Kidney tubule cell (primary cell): ENCODE measurements at regions not wholly inside any gene's neighbourhood (a gene's known extent, or its start where the extent isn't known, plus 50 kb on each side); places are given as distances from the start of the nearest gene placed in this dataset.
"Not testable (repeated sequence)": the region's sequence is repeated elsewhere in the genome, so short reads cannot be mapped to it uniquely, and the experiment has no call there.

Source experiments
- DNase-seq: peaks from one replicate; pipeline ENCODE4 v3.0.0-alpha.2; 2018; ENCODE audit warnings: low spot score

DNA sequence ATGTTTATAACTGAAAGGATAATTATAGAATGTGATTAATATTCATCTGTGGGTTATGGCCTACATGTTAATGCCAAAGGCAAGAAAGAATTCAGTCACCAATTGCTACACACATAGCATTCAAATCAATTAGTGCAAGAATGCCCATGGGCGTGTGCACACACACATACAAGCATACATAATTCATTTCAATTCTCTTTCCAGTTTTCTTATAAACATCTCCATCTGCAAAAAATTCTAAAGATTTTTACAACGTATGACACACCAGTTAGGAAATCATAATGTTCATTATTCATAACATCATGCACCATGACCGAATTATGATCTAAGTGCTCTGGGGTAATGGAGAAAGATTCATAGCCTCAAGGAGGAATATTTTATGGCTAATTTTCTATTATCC, 111.0 kb upstream of the ADTRP start:
- no peak for DNase-seq

DNA sequence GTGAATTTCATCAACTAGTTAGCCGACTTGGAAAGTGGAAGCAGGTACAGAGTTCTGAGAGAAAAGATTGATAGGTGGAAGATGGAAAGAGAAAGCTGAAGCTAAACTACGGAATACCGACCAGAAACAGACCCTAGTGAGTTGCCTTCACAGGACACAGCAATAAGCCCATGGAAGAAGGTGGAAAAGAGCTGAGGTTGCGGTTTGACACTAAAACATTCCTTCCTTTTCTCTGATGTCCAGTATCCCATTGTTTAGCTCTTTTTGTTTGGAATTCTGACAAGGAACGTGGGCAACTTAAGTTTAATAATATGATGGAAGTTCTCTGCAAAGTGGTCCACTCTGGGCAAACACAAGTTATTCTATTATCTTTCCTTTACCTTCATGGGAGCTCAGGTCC, 110.1 kb upstream of the ADTRP start:
- no peak for DNase-seq

DNA sequence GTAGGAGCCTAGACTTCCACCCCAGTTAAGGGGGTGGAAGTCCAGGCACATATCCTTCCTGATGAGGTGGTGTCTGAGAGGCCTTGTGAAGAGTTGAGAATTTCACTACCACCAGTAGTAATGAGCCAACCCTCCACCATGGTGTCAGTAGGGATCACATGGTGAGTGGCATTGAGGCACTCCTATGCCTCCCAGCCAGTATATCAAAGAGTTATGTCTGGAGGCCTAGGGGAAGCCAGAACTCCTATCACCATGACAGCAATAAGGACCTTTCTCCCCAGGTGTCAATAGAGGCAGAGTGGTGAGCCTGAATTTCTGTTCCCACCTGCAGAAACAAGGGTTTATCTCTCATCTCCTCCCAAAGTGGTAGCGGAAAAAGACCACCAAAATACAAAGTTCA, 106.6 kb upstream of the ADTRP start:
- DNase-seq, result no peak

GRCh38 chr6:11883471-11883870, 104.9 kb upstream of the ADTRP start:
- DNase-seq, result not testable (repeated sequence)

- DNase-seq, result not testable (repeated sequence)
Measured at GRCh38 chr6:11880156-11880555, 101.6 kb upstream of the ADTRP start.

GRCh38 chr6:11878735-11879134, 100.1 kb upstream of the ADTRP start:
- DNase-seq, result no peak

DNA sequence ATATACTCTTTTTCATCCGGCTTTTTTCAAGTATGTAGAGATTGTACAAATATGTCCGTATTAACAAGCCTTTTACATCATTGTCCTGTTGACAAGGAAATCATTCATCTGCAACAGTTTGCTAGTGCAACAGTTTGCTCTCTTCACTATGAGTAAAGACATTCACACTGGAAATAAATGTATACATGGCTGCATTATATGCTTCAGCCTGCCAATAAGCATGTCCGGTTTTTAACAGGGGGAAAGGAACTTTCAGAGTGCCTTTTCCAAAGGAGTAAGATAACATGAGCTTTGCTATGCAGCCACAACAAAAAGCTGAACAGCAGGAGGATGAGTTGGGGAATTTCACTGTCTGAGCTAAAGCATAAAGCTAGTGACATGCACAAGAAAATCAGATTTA, 99.4 kb upstream of the ADTRP start:
- no peak for DNase-seq

DNA sequence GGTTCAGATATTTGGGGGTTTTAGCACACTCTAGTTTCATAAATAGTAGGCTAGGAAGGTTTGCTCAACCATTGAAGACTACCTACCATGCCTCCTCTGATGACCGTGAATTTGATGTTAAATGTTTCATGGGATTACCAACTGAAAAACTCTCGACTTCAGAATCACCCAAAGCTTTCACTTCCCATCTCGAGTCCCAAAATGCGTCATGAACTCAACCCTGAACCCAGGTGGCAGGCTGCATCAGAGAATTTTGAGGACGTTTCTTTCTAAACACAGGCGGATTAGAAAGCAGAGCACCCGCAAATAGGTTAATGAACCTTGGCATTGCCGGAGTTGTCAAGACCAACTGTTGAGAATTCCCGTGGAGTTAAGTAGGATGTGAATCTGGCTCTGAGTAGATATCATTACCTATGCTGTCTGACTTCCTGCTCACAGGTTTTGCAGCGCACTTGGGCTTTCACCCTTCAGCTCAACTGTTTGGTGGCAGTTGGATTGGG, 98.4 kb upstream of the ADTRP start:
- no peak for DNase-seq

DNA sequence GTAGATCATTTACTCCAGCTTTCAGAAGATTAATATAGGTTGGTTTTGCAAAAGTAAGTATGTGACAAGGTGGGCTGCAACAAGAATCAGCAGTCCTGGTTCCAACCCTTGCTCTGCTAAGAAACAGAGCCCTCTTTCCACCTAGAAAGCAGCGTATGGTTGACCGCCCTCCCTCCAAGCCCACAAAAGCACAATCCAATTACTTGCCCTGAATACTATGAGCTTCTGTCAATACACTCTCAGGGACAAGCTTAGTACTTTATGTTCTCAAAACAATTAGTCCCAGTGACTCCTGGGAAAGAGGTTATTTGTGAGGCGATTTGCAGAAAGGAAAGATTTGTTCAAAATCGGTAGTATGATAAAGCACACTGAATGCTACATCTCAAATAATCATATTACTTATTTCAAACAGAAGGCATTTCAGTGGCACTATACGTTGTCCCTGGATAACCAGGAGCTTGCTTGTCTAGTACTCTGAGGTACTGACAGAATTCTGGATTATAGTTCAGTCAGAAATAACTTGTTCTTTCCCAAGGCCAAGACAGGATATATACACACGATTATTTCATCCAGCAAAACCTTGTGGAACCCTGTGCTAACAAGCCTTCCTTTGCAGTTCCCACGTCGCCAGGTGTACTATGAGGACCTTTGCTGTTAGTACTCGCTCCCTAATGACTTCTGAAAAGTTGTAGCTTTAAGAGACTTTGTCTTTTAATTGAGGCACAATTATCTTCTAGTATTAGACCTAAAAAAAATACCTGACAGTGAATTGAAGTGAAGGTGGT, 96.9 kb upstream of the ADTRP start:
- DNase-seq, result no peak

DNA sequence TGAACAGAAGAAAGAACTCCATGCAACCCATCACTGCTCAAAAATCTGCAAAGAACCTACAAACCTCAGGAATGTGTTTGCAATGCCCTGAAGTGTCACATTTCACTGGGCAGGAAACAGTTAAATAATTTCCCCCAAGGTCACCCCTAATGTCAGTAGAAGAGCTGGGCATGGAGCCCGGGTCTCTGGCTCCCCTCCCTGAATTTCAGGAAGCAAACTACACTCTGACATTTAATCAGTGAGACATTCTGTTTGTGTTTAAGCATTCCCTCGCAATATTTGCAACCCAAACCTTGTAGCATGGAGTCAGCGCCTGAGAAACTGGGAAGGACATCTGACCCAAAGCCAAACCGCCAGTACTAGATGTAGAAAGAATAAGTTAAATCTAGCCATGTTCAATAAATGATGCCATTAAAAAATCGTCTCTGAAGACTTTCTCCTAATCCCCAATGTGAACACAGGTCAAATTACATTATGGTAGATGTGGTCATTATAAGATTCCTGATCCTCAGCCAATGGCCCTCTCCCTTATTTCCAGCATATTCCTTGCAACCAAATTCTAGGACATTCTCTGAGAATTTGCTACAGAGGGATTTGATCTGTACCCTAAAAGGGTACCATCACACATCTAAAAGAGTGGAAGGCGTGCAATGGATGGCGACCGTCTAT, 91.2 kb upstream of the ADTRP start:
- DNase-seq, result peak; percentile 61

DNA sequence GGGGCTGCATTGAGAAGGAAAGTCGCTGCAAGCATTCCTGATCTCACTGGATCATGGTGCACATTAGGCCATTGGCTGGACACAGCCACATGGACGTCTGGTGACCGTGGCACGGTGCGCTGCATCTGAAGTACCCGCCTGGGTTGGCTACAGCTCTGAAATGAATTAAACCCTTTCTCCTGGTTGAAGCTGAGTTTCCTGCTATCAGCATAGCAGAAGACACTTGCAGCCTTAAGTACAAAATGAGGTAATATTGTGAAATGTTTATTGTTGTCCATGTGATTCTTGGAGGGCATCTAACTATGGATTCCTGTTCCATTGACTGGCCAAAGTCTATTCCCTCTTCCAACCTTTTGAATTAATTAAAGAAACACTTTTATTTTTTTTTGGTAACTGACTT, 89.8 kb upstream of the ADTRP start:
- no peak for DNase-seq

DNA sequence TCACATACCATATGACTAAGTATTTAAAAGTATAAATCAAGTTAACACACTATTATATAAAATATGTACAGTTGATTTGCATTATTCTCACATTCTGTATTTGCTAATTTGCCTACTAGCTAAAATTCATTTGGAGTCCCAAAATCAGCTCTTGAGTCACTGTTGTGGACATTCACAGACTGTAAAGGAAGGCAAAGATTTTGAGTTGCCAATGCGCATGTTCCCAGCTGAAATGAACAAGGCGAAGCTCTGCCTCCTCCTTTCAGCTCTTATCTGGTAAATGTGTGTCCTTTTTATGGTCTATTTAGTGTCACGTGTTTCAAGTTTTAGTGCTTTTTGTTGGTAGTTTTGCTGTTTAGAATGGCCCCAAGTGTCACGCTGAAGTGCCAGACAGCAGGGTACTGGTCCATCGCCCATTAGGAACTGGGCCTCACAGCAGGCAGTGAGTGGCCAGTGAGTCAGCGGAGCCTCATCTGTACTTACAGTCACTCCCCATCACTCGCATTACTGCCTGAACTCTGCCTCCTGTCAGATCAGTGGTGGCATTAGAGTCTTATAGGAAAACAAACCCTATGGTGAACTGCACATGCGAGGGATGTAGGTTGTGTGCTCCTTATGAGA, 87.2 kb upstream of the ADTRP start:
- peak; percentile 81 for DNase-seq

- DNase-seq, result no peak
Measured at GRCh38 chr6:11858439-11858838, 79.8 kb upstream of the ADTRP start.

DNA sequence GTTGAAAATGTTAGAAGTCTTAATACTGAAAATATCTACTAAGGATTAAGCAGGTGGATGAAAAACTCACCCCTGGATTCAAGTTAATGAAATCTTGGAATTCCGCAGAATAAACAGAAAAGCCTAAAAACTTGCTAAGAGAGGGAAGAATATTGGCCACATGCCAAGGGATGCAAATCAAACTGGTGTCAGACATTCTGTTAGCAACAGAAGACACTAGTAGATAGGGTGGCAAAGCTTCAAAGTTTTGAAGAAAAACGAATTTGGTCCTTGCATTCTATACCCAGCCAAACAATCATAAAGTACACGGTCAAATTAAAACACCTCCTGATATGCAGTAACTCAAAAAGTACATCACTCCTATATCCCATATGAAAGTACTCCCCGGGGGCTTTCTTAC, 77.1 kb upstream of the ADTRP start:
- no peak for DNase-seq

- peak; percentile 66 for DNase-seq
Measured at GRCh38 chr6:11854408-11855165, 76.0 kb upstream of the ADTRP start.

- DNase-seq, result no peak
Measured at GRCh38 chr6:11853678-11854407, 75.2 kb upstream of the ADTRP start.

DNA sequence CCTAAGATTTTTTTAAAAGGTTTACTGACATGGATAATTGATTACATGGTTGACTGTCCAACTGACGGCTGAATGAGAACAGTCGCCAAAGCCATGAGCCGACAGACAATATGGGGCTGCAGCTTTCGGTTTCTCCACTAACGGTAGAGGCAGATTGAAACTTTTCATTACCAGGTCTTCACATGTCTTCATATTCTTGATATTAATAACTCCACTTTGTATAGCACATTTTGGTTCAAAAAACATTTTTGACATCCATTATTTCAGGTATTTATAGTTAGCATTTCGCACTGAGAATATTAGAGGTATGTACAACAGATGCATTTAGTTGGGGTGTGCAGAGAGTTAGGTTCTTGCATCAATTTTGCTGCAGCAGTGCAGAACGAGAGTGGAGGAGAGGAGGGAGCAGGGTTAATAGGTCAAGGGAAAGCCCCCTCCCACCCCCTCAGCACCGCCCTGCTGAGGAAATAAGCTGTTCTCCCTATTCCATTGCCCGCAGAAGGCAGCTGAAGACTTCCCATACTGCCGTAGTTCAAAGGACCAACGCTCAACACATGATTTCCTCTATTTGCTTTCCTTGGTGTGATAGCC, 73.6 kb upstream of the ADTRP start:
- DNase-seq, result no peak

DNA sequence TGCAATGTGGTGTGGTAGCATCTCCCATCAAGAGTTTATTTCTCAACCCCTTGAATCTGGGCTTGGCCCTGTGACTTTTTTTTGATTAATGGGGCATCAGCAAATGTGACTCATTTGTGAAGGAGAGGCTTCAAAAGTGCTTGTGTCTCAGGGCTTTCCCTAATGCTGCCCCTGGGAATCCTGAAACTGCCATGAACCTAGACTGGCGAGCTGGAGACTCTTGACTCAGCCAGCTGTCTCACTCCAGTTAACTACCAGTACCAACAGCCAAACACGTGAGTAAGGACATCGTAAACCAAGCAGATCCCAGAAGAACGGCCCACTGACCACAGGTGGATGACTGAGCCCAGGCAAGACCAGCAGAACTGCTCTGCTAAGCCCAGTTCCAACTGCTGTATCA, 72.8 kb upstream of the ADTRP start:
- DNase-seq, result peak; percentile 99

- peak; percentile 57 for DNase-seq
Measured at GRCh38 chr6:11848852-11849731, 70.5 kb upstream of the ADTRP start.

GRCh38 chr6:11848346-11848651, 69.7 kb upstream of the ADTRP start:
- no peak for DNase-seq
